ENCODE measurements at regions not wholly inside any gene's neighbourhood (a gene's known extent, or its start where the extent isn't known, plus 50 kb on each side); places are given as distances from the start of the nearest gene placed in this dataset.

DNA sequence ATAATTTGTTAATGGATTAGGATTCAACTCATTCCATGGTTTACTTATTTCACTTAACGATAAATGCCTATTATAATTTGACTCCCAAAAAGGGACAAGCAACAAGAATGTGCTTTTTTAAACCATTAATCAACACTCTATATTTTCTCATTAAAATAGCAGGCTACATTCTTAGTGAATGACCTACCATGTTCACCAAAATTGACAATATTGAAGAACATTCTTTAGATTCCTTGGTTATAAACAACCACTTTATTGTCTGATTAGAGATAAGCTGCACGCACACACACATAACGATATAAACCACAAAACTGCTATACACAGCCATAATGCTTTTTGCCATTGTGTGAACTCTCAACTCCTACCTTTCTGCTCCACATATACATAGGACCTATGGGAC lies 75.4 kb upstream of the LRRC7 start:
- no peak for DNase-seq (ENCODE audit: low read depth)
- H3K4me3 ChIP-seq (ENCODE audit: low read depth, low read length): no peak overlapping the region
- TF ChIP-seq, protein P1, sequence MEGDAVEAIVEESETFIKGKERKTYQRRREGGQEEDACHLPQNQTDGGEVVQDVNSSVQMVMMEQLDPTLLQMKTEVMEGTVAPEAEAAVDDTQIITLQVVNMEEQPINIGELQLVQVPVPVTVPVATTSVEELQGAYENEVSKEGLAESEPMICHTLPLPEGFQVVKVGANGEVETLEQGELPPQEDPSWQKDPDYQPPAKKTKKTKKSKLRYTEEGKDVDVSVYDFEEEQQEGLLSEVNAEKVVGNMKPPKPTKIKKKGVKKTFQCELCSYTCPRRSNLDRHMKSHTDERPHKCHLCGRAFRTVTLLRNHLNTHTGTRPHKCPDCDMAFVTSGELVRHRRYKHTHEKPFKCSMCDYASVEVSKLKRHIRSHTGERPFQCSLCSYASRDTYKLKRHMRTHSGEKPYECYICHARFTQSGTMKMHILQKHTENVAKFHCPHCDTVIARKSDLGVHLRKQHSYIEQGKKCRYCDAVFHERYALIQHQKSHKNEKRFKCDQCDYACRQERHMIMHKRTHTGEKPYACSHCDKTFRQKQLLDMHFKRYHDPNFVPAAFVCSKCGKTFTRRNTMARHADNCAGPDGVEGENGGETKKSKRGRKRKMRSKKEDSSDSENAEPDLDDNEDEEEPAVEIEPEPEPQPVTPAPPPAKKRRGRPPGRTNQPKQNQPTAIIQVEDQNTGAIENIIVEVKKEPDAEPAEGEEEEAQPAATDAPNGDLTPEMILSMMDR (conservative IDR thresholded peaks at IDR 0.05; ENCODE audit: low read depth, low read length): no peak

DNA sequence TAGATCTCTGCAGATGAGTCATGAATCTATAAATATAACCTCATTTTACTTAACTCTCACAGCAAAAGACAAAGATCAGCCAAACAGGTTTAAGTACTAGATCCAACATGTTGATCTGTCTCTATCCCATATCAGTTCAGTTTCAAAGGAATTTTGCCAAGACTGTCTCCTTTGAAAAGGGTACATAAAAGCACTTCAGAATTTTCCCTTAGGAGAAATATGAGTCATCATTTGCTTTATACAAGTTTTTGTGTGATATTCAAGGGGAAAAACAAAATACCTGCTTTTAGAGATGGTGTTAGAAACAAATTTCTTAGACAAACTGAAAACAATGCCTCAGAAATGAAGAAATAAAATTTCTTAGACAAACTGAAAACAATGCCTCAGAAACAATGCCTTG lies 73.5 kb upstream of the LRRC7 start:
- TF ChIP-seq, protein P1 (conservative IDR thresholded peaks at IDR 0.05; ENCODE audit: low read depth, low read length): no peak
- H3K4me3 ChIP-seq (ENCODE audit: low read depth, low read length): no peak overlapping the region
- DNase-seq (ENCODE audit: low read depth): no peak

GRCh38 chr1:69497441-69498221 lies 70.1 kb upstream of the LRRC7 start:
- H3K4me3 ChIP-seq (ENCODE audit: low read depth, low read length): no peak overlapping the region
- no peak for DNase-seq (ENCODE audit: low read depth)
- TF ChIP-seq, protein P1 (conservative IDR thresholded peaks at IDR 0.05; ENCODE audit: low read depth, low read length): no peak

GRCh38 chr1:69498711-69499110 lies 69.0 kb upstream of the LRRC7 start:
- no peak for DNase-seq (ENCODE audit: low read depth)
- H3K4me3 ChIP-seq (ENCODE audit: low read depth, low read length): no peak overlapping the region
- TF ChIP-seq, protein P1 (conservative IDR thresholded peaks at IDR 0.05; ENCODE audit: low read depth, low read length): no peak

DNA sequence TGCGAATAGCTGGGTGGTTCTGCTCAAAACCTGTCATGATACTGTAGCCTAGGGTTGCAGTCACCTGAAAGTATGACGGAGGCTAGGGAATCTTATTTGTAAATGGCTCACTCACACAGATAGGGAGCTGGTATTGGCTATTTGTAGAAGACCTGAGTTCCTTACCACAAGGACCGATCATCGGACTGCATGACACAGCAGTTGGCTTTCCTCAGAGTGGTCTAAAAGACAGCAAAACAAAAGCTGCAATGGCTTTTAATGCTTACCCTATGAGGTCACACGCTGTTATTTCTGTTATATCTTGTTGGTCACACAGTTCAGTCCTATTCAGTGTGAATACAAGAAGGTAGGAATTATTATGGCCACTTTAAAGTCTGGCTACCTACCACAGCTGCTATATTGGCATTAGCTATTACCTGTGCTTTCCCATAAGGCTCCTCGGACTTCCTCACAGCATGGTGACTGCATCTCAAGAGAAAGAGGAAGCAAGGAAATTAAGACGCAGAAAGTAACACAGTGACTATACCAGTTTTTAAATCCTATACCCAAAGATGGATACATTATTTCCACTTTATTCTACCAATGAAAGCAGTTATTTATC lies 68.4 kb upstream of the LRRC7 start:
- TF ChIP-seq, protein P1 (conservative IDR thresholded peaks at IDR 0.05; ENCODE audit: low read depth, low read length): no peak
- no peak for DNase-seq (ENCODE audit: low read depth)
- H3K4me3 ChIP-seq (ENCODE audit: low read depth, low read length): no peak overlapping the region

GRCh38 chr1:69502991-69503390 lies 64.7 kb upstream of the LRRC7 start:
- TF ChIP-seq, protein P1 (conservative IDR thresholded peaks at IDR 0.05; ENCODE audit: low read depth, low read length): no peak
- H3K4me3 ChIP-seq (ENCODE audit: low read depth, low read length): no peak overlapping the region
- no peak for DNase-seq (ENCODE audit: low read depth)
